Peyer's patch (tissue), 4 donors: ENCODE measurements at regions not wholly inside any gene's neighbourhood (a gene's known extent, or its start where the extent isn't known, plus 50 kb on each side); places are given as distances from the start of the nearest gene placed in this dataset.

Experiments
- DNase-seq, 3 donors: peaks; one replicate each; pipeline ENCODE4 v3.0.0-alpha.2; 2017 to 2019
- H3K27ac ChIP-seq, 4 donors: fragments of 200-600 bp; sonication (generic); one replicate each; pipeline ENCODE4 v1.5.1; 2016 to 2019
- H3K27me3 ChIP-seq, 2 donors: fragments of 200-600 bp; sonication (generic); one replicate each; pipeline ENCODE4 v1.5.1; 2019
- H3K36me3 ChIP-seq, 3 donors: fragments of 200-600 bp; sonication (generic); one replicate each; pipeline ENCODE4 v1.5.1; 2016 to 2019
- H3K4me1 ChIP-seq, 4 donors: fragments of 200-600 bp; sonication (generic); one replicate each; pipeline ENCODE4 v1.5.1; 2016 to 2019
- H3K4me3 ChIP-seq, 4 donors: fragments of 200-600 bp; sonication (generic); 1 replicate in 3 of 4; 2 replicates in 1 of 4; pipeline ENCODE4 v1.5.1; 2016 to 2019; ENCODE audit warnings: mild to moderate bottlenecking in 1 of 4
- H3K9me3 ChIP-seq, 4 donors: fragments of 200-600 bp; sonication (generic); one replicate each; pipeline ENCODE4 v1.5.1; 2016 to 2019; ENCODE audit warnings: mild to moderate bottlenecking in 1 of 4
- CTCF ChIP-seq, 6 experiments: fragments of 450-650 bp in 4 of 6; fragments of 200-600 bp in 2 of 6; sonication (generic) in 1 of 6; IDR thresholded peaks; one replicate each; pipeline ENCODE4 v1.5.1; 2017 to 2019; ENCODE audit warnings: antibody characterized with exemption in 6 of 6, mild to moderate bottlenecking in 3 of 6, moderate library complexity in 1 of 6
- POLR2A ChIP-seq, 2 donors: fragments of 450-650 bp; IDR thresholded peaks; one replicate each; pipeline ENCODE4 v1.5.1; 2017; ENCODE audit warnings: antibody characterized with exemption in 2 of 2, mild to moderate bottlenecking in 2 of 2, moderate library complexity in 2 of 2

GRCh38 chr13:103443604-103444003 is 377.4 kb upstream of the SLC10A2 start:
- no peaks in the 10 kb centered on the region for H3K4me1 ChIP-seq
- H3K27ac ChIP-seq: no peak overlapping the region
- H3K4me3 ChIP-seq: no peak overlapping the region
- no peaks in the 10 kb centered on the region for H3K27me3 ChIP-seq
- no peak for DNase-seq
- H3K36me3 ChIP-seq: no peaks in the 10 kb centered on the region
- no peaks in the 10 kb centered on the region for H3K9me3 ChIP-seq
- TF ChIP-seq CTCF (IDR thresholded peaks at IDR 0.05) (no peak), POLR2A (IDR thresholded peaks at IDR 0.05) (no peak)

GRCh38 chr13:103437651-103438050 is 371.4 kb upstream of the SLC10A2 start:
- Histone ChIP-seq H3K4me3 (no peak overlapping the region), H3K4me1 (no peaks in the 10 kb centered on the region), H3K9me3 (no peaks in the 10 kb centered on the region), H3K27ac (no peak overlapping the region), H3K36me3 (no peaks in the 10 kb centered on the region), H3K27me3 (no peaks in the 10 kb centered on the region)
- TF ChIP-seq POLR2A (IDR thresholded peaks at IDR 0.05) (no peak), CTCF (IDR thresholded peaks at IDR 0.05) (no peak)
- no peak for DNase-seq

GRCh38 chr13:103436057-103436654 is 369.9 kb upstream of the SLC10A2 start:
- TF ChIP-seq CTCF (IDR thresholded peaks at IDR 0.05) (no peak), POLR2A (IDR thresholded peaks at IDR 0.05) (no peak)
- Histone ChIP-seq H3K27ac (no peak overlapping the region), H3K36me3 (no peaks in the 10 kb centered on the region), H3K4me1 (no peaks in the 10 kb centered on the region), H3K9me3 (no peaks in the 10 kb centered on the region), H3K27me3 (no peaks in the 10 kb centered on the region), H3K4me3 (no peak overlapping the region)
- no peak for DNase-seq

GRCh38 chr13:103431856-103432255 is 365.6 kb upstream of the SLC10A2 start:
- Histone ChIP-seq H3K4me1 (no peaks in the 10 kb centered on the region), H3K27ac (no peak overlapping the region), H3K9me3 (no peaks in the 10 kb centered on the region), H3K36me3 (no peaks in the 10 kb centered on the region), H3K4me3 (no peak overlapping the region), H3K27me3 (no peaks in the 10 kb centered on the region)
- TF ChIP-seq POLR2A (IDR thresholded peaks at IDR 0.05) (no peak), CTCF (IDR thresholded peaks at IDR 0.05) (no peak)
- DNase-seq: no peak

- no peak for DNase-seq
- H3K27me3 ChIP-seq: no peaks in the 10 kb centered on the region
- TF ChIP-seq CTCF (IDR thresholded peaks at IDR 0.05) (no peak), POLR2A (IDR thresholded peaks at IDR 0.05) (no peak)
- no peaks in the 10 kb centered on the region for H3K4me1 ChIP-seq
- H3K27ac ChIP-seq: no peak overlapping the region
- no peaks in the 10 kb centered on the region for H3K9me3 ChIP-seq
- no peak overlapping the region for H3K4me3 ChIP-seq
- no peaks in the 10 kb centered on the region for H3K36me3 ChIP-seq
Measured at GRCh38 chr13:103430368-103430767, 364.2 kb upstream of the SLC10A2 start.

GRCh38 chr13:103410002-103410401 is 343.8 kb upstream of the SLC10A2 start:
- no peak for DNase-seq
- H3K36me3 ChIP-seq: no peaks in the 10 kb centered on the region
- no peak for TF ChIP-seq POLR2A (IDR thresholded peaks at IDR 0.05)
- TF ChIP-seq CTCF (IDR thresholded peaks at IDR 0.05): no peak
- H3K27me3 ChIP-seq: no peaks in the 10 kb centered on the region
- H3K27ac ChIP-seq: no peak overlapping the region
- no peak overlapping the region for H3K4me3 ChIP-seq
- no peaks in the 10 kb centered on the region for H3K4me1 ChIP-seq
- H3K9me3 ChIP-seq: no peaks in the 10 kb centered on the region
